ENCODE measurements at regions not wholly inside any gene's neighbourhood (a gene's known extent, or its start where the extent isn't known, plus 50 kb on each side); places are given as distances from the start of the nearest gene placed in this dataset.

GRCh38 chr2:164006704-164007103 lies 270.9 kb upstream of the FIGN start:
- no peak for DNase-seq (ENCODE audit: low spot score)
- Histone ChIP-seq H3K27ac (no peak overlapping the region), H3K4me3 (no peak overlapping the region)
- TF ChIP-seq, protein P1, sequence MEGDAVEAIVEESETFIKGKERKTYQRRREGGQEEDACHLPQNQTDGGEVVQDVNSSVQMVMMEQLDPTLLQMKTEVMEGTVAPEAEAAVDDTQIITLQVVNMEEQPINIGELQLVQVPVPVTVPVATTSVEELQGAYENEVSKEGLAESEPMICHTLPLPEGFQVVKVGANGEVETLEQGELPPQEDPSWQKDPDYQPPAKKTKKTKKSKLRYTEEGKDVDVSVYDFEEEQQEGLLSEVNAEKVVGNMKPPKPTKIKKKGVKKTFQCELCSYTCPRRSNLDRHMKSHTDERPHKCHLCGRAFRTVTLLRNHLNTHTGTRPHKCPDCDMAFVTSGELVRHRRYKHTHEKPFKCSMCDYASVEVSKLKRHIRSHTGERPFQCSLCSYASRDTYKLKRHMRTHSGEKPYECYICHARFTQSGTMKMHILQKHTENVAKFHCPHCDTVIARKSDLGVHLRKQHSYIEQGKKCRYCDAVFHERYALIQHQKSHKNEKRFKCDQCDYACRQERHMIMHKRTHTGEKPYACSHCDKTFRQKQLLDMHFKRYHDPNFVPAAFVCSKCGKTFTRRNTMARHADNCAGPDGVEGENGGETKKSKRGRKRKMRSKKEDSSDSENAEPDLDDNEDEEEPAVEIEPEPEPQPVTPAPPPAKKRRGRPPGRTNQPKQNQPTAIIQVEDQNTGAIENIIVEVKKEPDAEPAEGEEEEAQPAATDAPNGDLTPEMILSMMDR (IDR thresholded peaks at IDR 0.05), result no peak

GRCh38 chr2:164000176-164000575 lies 264.4 kb upstream of the FIGN start:
- no peak for DNase-seq (ENCODE audit: low spot score)
- H3K27ac ChIP-seq, result no peak overlapping the region
- H3K4me3 ChIP-seq, result no peak overlapping the region
- TF ChIP-seq, protein P1 (IDR thresholded peaks at IDR 0.05), result no peak

DNA sequence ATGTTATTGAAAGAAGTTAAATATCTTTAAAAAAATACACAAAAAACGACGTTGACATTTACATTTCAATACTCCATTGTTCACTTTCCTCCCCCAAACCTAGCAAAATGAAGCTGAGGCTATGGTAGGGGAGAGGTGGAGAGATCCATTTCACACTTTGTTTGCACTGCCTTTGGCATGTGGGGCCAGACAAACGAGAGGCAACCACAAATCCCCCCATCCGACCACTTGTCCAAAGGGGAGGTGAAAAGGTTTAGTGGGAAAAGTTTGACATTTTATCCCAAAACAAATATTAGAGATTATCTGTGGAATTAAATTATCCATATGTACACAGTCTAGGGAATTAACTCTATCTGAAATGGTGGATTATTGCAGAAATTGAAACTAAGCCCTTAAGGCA lies 261.7 kb upstream of the FIGN start:
- DNase-seq (ENCODE audit: low spot score), result no peak
- Histone ChIP-seq H3K4me3 (no peak overlapping the region), H3K27ac (no peak overlapping the region)
- TF ChIP-seq, protein P1 (IDR thresholded peaks at IDR 0.05), result no peak

DNA sequence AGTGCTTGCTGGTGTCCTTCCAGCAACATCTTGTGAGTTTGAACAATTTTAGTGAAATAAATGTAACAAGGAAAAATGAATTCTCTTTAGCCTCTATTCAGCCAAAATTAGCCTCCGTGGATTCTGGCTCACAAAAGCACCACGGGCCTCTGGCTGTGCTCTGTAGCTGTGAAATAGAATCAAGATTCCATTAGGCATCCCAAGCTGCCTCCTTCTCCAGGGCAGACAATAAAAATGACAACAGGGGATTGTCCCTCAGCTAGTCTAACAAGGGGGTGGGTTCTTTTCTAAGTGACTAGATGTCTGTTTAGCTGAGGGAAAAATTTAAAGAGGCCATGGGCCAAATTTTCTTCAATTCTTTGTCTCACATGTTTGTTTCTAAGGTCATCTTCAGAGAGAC lies 254.7 kb upstream of the FIGN start:
- no peak overlapping the region for H3K27ac ChIP-seq
- TF ChIP-seq, protein P1 (IDR thresholded peaks at IDR 0.05), result no peak
- no peak overlapping the region for H3K4me3 ChIP-seq
- no peak for DNase-seq (ENCODE audit: low spot score)

- H3K27ac ChIP-seq, result no peak overlapping the region
- DNase-seq (ENCODE audit: low spot score), result no peak
- TF ChIP-seq, protein P1 (IDR thresholded peaks at IDR 0.05), result no peak
- H3K4me3 ChIP-seq, result no peak overlapping the region
These were observed 254.3 kb upstream of the FIGN start for GRCh38 chr2:163990101-163990500.

- TF ChIP-seq, protein P1 (IDR thresholded peaks at IDR 0.05), result no peak
- H3K4me3 ChIP-seq, result no peak overlapping the region
- no peak overlapping the region for H3K27ac ChIP-seq
- DNase-seq (ENCODE audit: low spot score), result no peak
These were observed 251.6 kb upstream of the FIGN start for GRCh38 chr2:163987175-163987940.

GRCh38 chr2:163984986-163985385 lies 249.2 kb upstream of the FIGN start:
- TF ChIP-seq, protein P1 (IDR thresholded peaks at IDR 0.05), result no peak
- no peak overlapping the region for H3K4me3 ChIP-seq
- no peak for DNase-seq (ENCODE audit: low spot score)
- no peak overlapping the region for H3K27ac ChIP-seq

All from coronary artery (tissue), 2 donors.